Spleen (tissue), 11 donors: ENCODE measurements at regions not wholly inside any gene's neighbourhood (a gene's known extent, or its start where the extent isn't known, plus 50 kb on each side); places are given as distances from the start of the nearest gene placed in this dataset.

Experiments used
- DNase-seq: peaks from one replicate; pipeline ENCODE4 v3.0.0-alpha.2; 2020
- H3K27ac ChIP-seq, 8 donors: fragments of 200-600 bp; sonication (generic) in 7 of 8; 1 replicate in 4 of 8; 2 replicates in 4 of 8; pipeline versions ENCODE4 v1.5.0 to v1.8.0; 2016 to 2021; ENCODE audit warnings: inconsistent platforms in 4 of 8, mild to moderate bottlenecking in 4 of 8, moderate library complexity in 1 of 8
- H3K27me3 ChIP-seq, 7 donors: fragments of 200-600 bp; sonication (generic) in 6 of 7; replicated peaks in 1 of 7; 1 replicate in 4 of 7; 2 replicates in 3 of 7; pipeline versions ENCODE4 v1.5.0 to v1.8.0; 2016 to 2021; ENCODE audit warnings: inconsistent platforms in 3 of 7, mild to moderate bottlenecking in 1 of 7
- H3K36me3 ChIP-seq, 6 donors: fragments of 200-600 bp; sonication (generic) in 5 of 6; 1 replicate in 4 of 6; 2 replicates in 2 of 6; pipeline versions ENCODE4 v1.5.0 to v1.8.0; 2016 to 2021; ENCODE audit warnings: inconsistent platforms in 2 of 6
- H3K4me1 ChIP-seq, 6 donors: fragments of 200-600 bp; sonication (generic) in 5 of 6; 1 replicate in 3 of 6; 2 replicates in 3 of 6; pipeline versions ENCODE4 v1.5.0 to v1.8.0; 2016 to 2021; ENCODE audit warnings: inconsistent platforms in 3 of 6
- H3K4me3 ChIP-seq, 8 donors: fragments of 200-600 bp; sonication (generic) in 7 of 8; 1 replicate in 4 of 8; 2 replicates in 4 of 8; pipeline versions ENCODE4 v1.5.0 to v1.8.0; 2016 to 2021; ENCODE audit warnings: inconsistent platforms in 4 of 8, mild to moderate bottlenecking in 4 of 8, moderate library complexity in 2 of 8
- H3K9me3 ChIP-seq, 8 donors: fragments of 200-600 bp; sonication (generic) in 7 of 8; 1 replicate in 4 of 8; 2 replicates in 4 of 8; pipeline versions ENCODE4 v1.5.0 to v1.8.0; 2016 to 2021; ENCODE audit warnings: inconsistent platforms in 4 of 8
- CTCF ChIP-seq, 11 experiments: fragments of 200-600 bp in 7 of 11; fragments of 450-650 bp in 4 of 11; sonication (generic) in 4 of 11; IDR thresholded peaks in 8 of 11; conservative IDR thresholded peaks in 3 of 11; 1 replicate in 7 of 11; 2 replicates in 4 of 11; pipeline versions ENCODE4 v1.4.0 to v1.8.0; 2016 to 2021; ENCODE audit warnings: antibody characterized with exemption in 11 of 11, inconsistent platforms in 4 of 11, mild to moderate bottlenecking in 1 of 11
- POLR2A ChIP-seq, 3 donors: fragments of 450-650 bp; IDR thresholded peaks; one replicate each; pipeline ENCODE4 v1.5.1; 2017; ENCODE audit warnings: antibody characterized with exemption in 3 of 3, mild to moderate bottlenecking in 1 of 3
- POLR2AphosphoS5 ChIP-seq, 3 donors: sonication (generic); formaldehyde crosslinking; IDR thresholded peaks; one replicate each; pipeline ENCODE4 v1.5.1; 2017; ENCODE audit warnings: antibody characterized with exemption in 3 of 3
- WGBS, 5 donors: extraction: QIAGEN DNeasy Blood & Tissue Kit in 3 of 5; methylation state at CpG; one replicate each; pipeline versions ENCODE4 v1.1.5 to v1.1.7; 2013 to 2018; 5-methylcytosine and 5-hydroxymethylcytosine counted together
- intact Hi-C: fragments of 100-400 bp; cut with DNase I; formaldehyde crosslinking; loops from one replicate; pipeline ENCODE4 v1.15.0; 2023; ENCODE audit warnings: low total_unique reads
- donor health status: healthy with polysubstance abuse.
- donor health status: DM: no; HTN: no; CAD: no; lungs with moderate emphysema.
- donor health status: DM: no; HTN: no; CAD: no.
- donor health status: Bipolar disorder and iron deficiency.
- donor health status: healthy.
- donor health status: DM: no; HTN: no; CAD: no.
- donor health status: DM: yes; HTN: yes; CAD: no.

GRCh38 chr2:225272173-225272572 lies 127.3 kb upstream of the NYAP2 start:
- intact Hi-C loops = no loop called here
- H3K9me3 ChIP-seq = peaks cover 0 to 16% (median 11%) of the 10 kb centered on the region in 8 donors
- H3K4me1 ChIP-seq = peaks cover 0 to 18% (median 10%) of the 10 kb centered on the region in 6 donors
- H3K36me3 ChIP-seq = no peaks in the 10 kb centered on the region
- no peak overlapping the region for H3K27ac ChIP-seq
- H3K4me3 ChIP-seq = no peak overlapping the region
- DNase-seq = no peak
- TF ChIP-seq CTCF (IDR thresholded peaks at IDR 0.05 in 8 of 11, conservative IDR thresholded peaks at IDR 0.05 in 3 of 11) = no peak
- no peak for TF ChIP-seq POLR2AphosphoS5 (IDR thresholded peaks at IDR 0.05)
- no peak for TF ChIP-seq POLR2A (IDR thresholded peaks at IDR 0.05)
- H3K27me3 ChIP-seq = no peaks in the 10 kb centered on the region

- no peak overlapping the region for H3K4me3 ChIP-seq
- TF ChIP-seq POLR2AphosphoS5 (IDR thresholded peaks at IDR 0.05) = peak in 1 of 3 donors; percentile 58
- TF ChIP-seq POLR2A (IDR thresholded peaks at IDR 0.05) = no peak
- TF ChIP-seq CTCF (IDR thresholded peaks at IDR 0.05 in 8 of 11, conservative IDR thresholded peaks at IDR 0.05 in 3 of 11) = peak in 3 of 11 experiments; percentile 20 to 24 (median 22)
- DNase-seq = no peak
- no peak overlapping the region for H3K27ac ChIP-seq
- H3K9me3 ChIP-seq = peaks cover 0 to 5% (median 0%) of the 10 kb centered on the region in 8 donors
- intact Hi-C loops = no loop called here
- H3K36me3 ChIP-seq = no peaks in the 10 kb centered on the region
- H3K27me3 ChIP-seq = no peaks in the 10 kb centered on the region
- peaks cover 0 to 18% (median 6%) of the 10 kb centered on the region in 6 donors for H3K4me1 ChIP-seq
- 6 to 32% (median 15%) methylated on average over 2 of the region's 2 CpGs for WGBS, 5 donors
Measured at GRCh38 chr2:225270861-225271260, 128.6 kb upstream of the NYAP2 start.

- no peak overlapping the region for H3K4me3 ChIP-seq
- no peaks in the 10 kb centered on the region for H3K9me3 ChIP-seq
- peaks cover 0 to 12% (median under 1%) of the 10 kb centered on the region in 6 donors for H3K4me1 ChIP-seq
- no peaks in the 10 kb centered on the region for H3K36me3 ChIP-seq
- intact Hi-C loops = no loop called here
- TF ChIP-seq POLR2A (IDR thresholded peaks at IDR 0.05) = no peak
- no peak for TF ChIP-seq POLR2AphosphoS5 (IDR thresholded peaks at IDR 0.05)
- TF ChIP-seq CTCF (IDR thresholded peaks at IDR 0.05 in 8 of 11, conservative IDR thresholded peaks at IDR 0.05 in 3 of 11) = no peak
- no peak overlapping the region for H3K27ac ChIP-seq
- no peak for DNase-seq
- H3K27me3 ChIP-seq = no peaks in the 10 kb centered on the region
Measured at GRCh38 chr2:225270053-225270452, 129.5 kb upstream of the NYAP2 start.

GRCh38 chr2:225254363-225254762 lies 145.1 kb upstream of the NYAP2 start:
- DNase-seq = no peak
- Histone ChIP-seq H3K27ac (no peak overlapping the region), H3K4me1 (no peaks in the 10 kb centered on the region), H3K27me3 (no peaks in the 10 kb centered on the region), H3K9me3 (peaks cover 0 to 16% (median 2%) of the 10 kb centered on the region in 8 donors), H3K4me3 (no peak overlapping the region), H3K36me3 (no peaks in the 10 kb centered on the region)
- intact Hi-C loops = no loop called here
- 58 to 77% (median 74%) methylated on average over 3 of the region's 3 CpGs for WGBS, 5 donors
- TF ChIP-seq POLR2A (IDR thresholded peaks at IDR 0.05) = no peak
- no peak for TF ChIP-seq POLR2AphosphoS5 (IDR thresholded peaks at IDR 0.05)
- TF ChIP-seq CTCF (IDR thresholded peaks at IDR 0.05 in 8 of 11, conservative IDR thresholded peaks at IDR 0.05 in 3 of 11) = no peak
